Testis (tissue), 2 donors: ENCODE measurements at regions not wholly inside any gene's neighbourhood (a gene's known extent, or its start where the extent isn't known, plus 50 kb on each side); places are given as distances from the start of the nearest gene placed in this dataset.

ENCODE experiments used
- POLR2A ChIP-seq: fragments of 450-650 bp; IDR thresholded peaks from one replicate; pipeline ENCODE4 v1.6.1; 2017; ENCODE audit warnings: antibody characterized with exemption, mild to moderate bottlenecking, moderate library complexity
- TF ChIP-seq, protein P1 (sequence below), 3 experiments: fragments of 450-650 bp in 2 of 3; fragments of 200-600 bp in 1 of 3; sonication (generic) in 1 of 3; IDR thresholded peaks; one replicate each; pipeline ENCODE4 v1.5.1; 2016 to 2019; ENCODE audit warnings: antibody characterized with exemption in 3 of 3, mild to moderate bottlenecking in 2 of 3, moderate library complexity in 1 of 3

DNA sequence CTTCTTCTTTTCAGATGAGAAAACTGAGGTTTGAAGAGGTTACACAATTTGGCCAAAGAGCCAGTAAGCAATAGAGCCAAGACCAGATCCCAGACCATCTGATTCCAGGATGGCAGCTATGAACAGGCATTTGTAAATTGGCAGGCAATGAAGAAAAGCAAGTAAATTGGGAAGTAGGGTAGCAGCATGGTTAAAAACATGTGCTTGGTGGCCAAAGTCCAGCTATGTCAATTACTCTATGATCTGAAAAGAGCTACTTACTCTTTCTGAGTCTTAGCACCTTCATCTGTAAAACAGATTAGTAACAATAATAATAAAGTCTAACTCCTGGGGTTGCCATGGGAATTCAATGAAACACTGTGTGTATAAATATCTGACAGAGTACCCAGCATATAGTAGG is 60.2 kb upstream of the MDM1 start:
- TF ChIP-seq, protein P1, sequence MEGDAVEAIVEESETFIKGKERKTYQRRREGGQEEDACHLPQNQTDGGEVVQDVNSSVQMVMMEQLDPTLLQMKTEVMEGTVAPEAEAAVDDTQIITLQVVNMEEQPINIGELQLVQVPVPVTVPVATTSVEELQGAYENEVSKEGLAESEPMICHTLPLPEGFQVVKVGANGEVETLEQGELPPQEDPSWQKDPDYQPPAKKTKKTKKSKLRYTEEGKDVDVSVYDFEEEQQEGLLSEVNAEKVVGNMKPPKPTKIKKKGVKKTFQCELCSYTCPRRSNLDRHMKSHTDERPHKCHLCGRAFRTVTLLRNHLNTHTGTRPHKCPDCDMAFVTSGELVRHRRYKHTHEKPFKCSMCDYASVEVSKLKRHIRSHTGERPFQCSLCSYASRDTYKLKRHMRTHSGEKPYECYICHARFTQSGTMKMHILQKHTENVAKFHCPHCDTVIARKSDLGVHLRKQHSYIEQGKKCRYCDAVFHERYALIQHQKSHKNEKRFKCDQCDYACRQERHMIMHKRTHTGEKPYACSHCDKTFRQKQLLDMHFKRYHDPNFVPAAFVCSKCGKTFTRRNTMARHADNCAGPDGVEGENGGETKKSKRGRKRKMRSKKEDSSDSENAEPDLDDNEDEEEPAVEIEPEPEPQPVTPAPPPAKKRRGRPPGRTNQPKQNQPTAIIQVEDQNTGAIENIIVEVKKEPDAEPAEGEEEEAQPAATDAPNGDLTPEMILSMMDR (IDR thresholded peaks at IDR 0.05) = no peak
- TF ChIP-seq POLR2A = no peak
